Endothelial cell of umbilical vein (primary cell): ENCODE measurements at regions not wholly inside any gene's neighbourhood (a gene's known extent, or its start where the extent isn't known, plus 50 kb on each side); places are given as distances from the start of the nearest gene placed in this dataset.

Source experiments
- BruUV-seq: library from RNA; stranded (reverse); fragments of 400-500 nt; replicated peaks from 2 replicates; lab custom pipeline; 2021; lab: Mats Ljungman, UMichigan
- CTCF ChIA-PET: fragments of 300-600, 350-600 bp; sonication (Branson Sonifier 250); formaldehyde crosslinking; loops from one replicate; lab custom pipeline; 2021; ENCODE audit warnings: antibody characterized with exemption, inconsistent platforms; lab: Charles Lee
- POLR2A ChIA-PET: fragments of 300-600, 350-600 bp; sonication (Branson Sonifier 250); formaldehyde crosslinking; loops from one replicate; lab custom pipeline; 2021; ENCODE audit warnings: antibody characterized with exemption, inconsistent platforms; lab: Charles Lee
- DNase-seq: peaks from one replicate; pipeline ENCODE4 v3.0.0-alpha.2; 2011; ENCODE audit warnings: low read depth, low spot score
- FAIRE-seq: peaks from 2 replicates; lab custom pipeline; 2011; peaks lifted over from hg19 to GRCh38; lab: Jason Lieb, UNC
- H2AFZ ChIP-seq: 2 replicates; pipeline ENCODE4 v1.6.0; 2012; ENCODE audit warnings: low read depth, low read length, control low read depth, inconsistent platforms
- H3K27ac ChIP-seq: 2 replicates; pipeline ENCODE4 v1.5.1; 2011; ENCODE audit warnings: low read depth, mild to moderate bottlenecking, control low read depth, low read length, moderate library complexity; ENCODE audit not compliant: insufficient read depth
- H3K27me3 ChIP-seq, 2 experiments: 2 replicates each; pipeline versions ENCODE4 v1.6.0 to v1.6.1; 2011; ENCODE audit warnings: low read length in 2 of 2, mixed read lengths in 1 of 2; ENCODE audit not compliant: control insufficient read depth in 2 of 2, insufficient read depth in 2 of 2
- H3K36me3 ChIP-seq, 2 experiments: 2 replicates in 1 of 2; 3 replicates in 1 of 2; pipeline ENCODE4 v1.5.1; 2011; ENCODE audit warnings: low read length in 2 of 2, mild to moderate bottlenecking in 1 of 2, moderate library complexity in 1 of 2; ENCODE audit not compliant: control insufficient read depth in 2 of 2, insufficient read depth in 2 of 2; ENCODE audit errors: extremely low read depth in 1 of 2
- H3K4me1 ChIP-seq: 3 replicates; pipeline ENCODE4 v1.5.1; 2011; ENCODE audit warnings: mild to moderate bottlenecking, low read length; ENCODE audit not compliant: control insufficient read depth, insufficient read depth; ENCODE audit errors: extremely low read depth
- H3K4me2 ChIP-seq: 2 replicates; pipeline ENCODE4 v1.6.1; 2011; ENCODE audit warnings: low read length, control low read depth, mixed read lengths; ENCODE audit not compliant: insufficient read depth
- H3K4me3 ChIP-seq, 3 experiments: fragments of 200-600 bp in 1 of 3; sonication (generic), shearing (Covaris generic) in 1 of 3; replicated peaks in 1 of 3; 2 replicates each; pipeline ENCODE4 v1.5.1; 2011 to 2016; ENCODE audit warnings: control low read depth in 3 of 3, low read length in 3 of 3, mild to moderate bottlenecking in 2 of 3, inconsistent platforms in 1 of 3, low read depth in 1 of 3, moderate library complexity in 1 of 3; ENCODE audit not compliant: insufficient read depth in 1 of 3
- H3K79me2 ChIP-seq: 2 replicates; pipeline ENCODE4 v1.6.0; 2012; ENCODE audit warnings: low read length, inconsistent platforms; ENCODE audit not compliant: control insufficient read depth, insufficient read depth
- H3K9ac ChIP-seq: replicated peaks from 2 replicates; pipeline ENCODE3; 2011; ENCODE audit warnings: low read length, control low read depth; ENCODE audit not compliant: insufficient read depth; ENCODE audit errors: extremely low read depth
- H3K9me1 ChIP-seq: replicated peaks from 3 replicates; pipeline ENCODE4 v1.6.0; 2011; ENCODE audit warnings: mild to moderate bottlenecking, low read length; ENCODE audit not compliant: control insufficient read depth, insufficient read depth; ENCODE audit errors: extremely low read depth
- H3K9me3 ChIP-seq: replicated peaks from 2 replicates; pipeline ENCODE4 v1.5.1; 2012; ENCODE audit warnings: low read length, inconsistent platforms; ENCODE audit not compliant: control insufficient read depth, insufficient read depth
- H4K20me1 ChIP-seq: replicated peaks from 2 replicates; pipeline ENCODE3; 2011; ENCODE audit warnings: mild to moderate bottlenecking, low read length; ENCODE audit not compliant: control insufficient read depth, insufficient read depth; ENCODE audit errors: extremely low read depth
- CTCF ChIP-seq, 2 donors: IDR thresholded peaks; 1 replicate in 1 of 2; 2 replicates in 1 of 2; pipeline ENCODE4 v1.5.1; 2011; ENCODE audit warnings: low read length in 2 of 2, mild to moderate bottlenecking in 2 of 2, moderate library complexity in 2 of 2, control low read depth in 1 of 2, inconsistent platforms in 1 of 2, low read depth in 1 of 2; ENCODE audit not compliant: insufficient read depth in 1 of 2; ENCODE audit errors: extremely low read depth in 1 of 2
- FOS ChIP-seq: IDR thresholded peaks from 2 replicates; pipeline ENCODE4 v1.6.1; 2011; ENCODE audit warnings: mild to moderate bottlenecking, low read length, moderate library complexity, borderline replicate concordance; ENCODE audit not compliant: insufficient read depth
- GATA2 ChIP-seq: IDR thresholded peaks from 2 replicates; pipeline ENCODE4 v1.7.0; 2011; ENCODE audit warnings: low read depth, mild to moderate bottlenecking, moderate library complexity, mixed read lengths, low read length; ENCODE audit not compliant: insufficient read length, insufficient read depth
- JUN ChIP-seq: IDR thresholded peaks from 2 replicates; pipeline ENCODE4 v1.6.1; 2011; ENCODE audit warnings: borderline replicate concordance, low read depth; ENCODE audit not compliant: insufficient read length, insufficient read depth
- MYC ChIP-seq: IDR thresholded peaks from one replicate; pipeline ENCODE4 v1.6.1; 2011; ENCODE audit warnings: mild to moderate bottlenecking, low read depth, low read length
- POLR2A ChIP-seq: IDR thresholded peaks from 2 replicates; pipeline ENCODE4 v1.6.1; 2012; ENCODE audit warnings: low read depth, mild to moderate bottlenecking, control low read depth, low read length
- POLR2AphosphoS5 ChIP-seq: IDR thresholded peaks from 2 replicates; pipeline ENCODE4 v1.6.1; 2012; ENCODE audit warnings: low read depth, mild to moderate bottlenecking, control low read depth, low read length, moderate library complexity; ENCODE audit not compliant: insufficient read depth
- dilution Hi-C: fragments of 300-500 bp; cut with MboI; formaldehyde crosslinking; loops from one replicate; pipeline ENCODE4 v1.15.0; 2019; ENCODE audit warnings: low sequenced_read_pairs; ENCODE audit not compliant: extremely low pct_ligation_motif_present
- intact Hi-C: fragments of 100-400 bp; cut with micrococcal nuclease; formaldehyde crosslinking; loops from one replicate; pipeline ENCODE4 v1.10.0; 2022

GRCh38 chr2:143916781-143917180 lies 603.1 kb downstream of the ZEB2 start:
- FAIRE-seq = no peak
- no peak for TF ChIP-seq GATA2
- TF ChIP-seq CTCF (IDR thresholded peaks at IDR 0.05; ENCODE audit: extremely low read depth in 1 of 2, insufficient read depth in 1 of 2, low read depth in 1 of 2, low read length in 2 of 2) = no peak
- TF ChIP-seq JUN = no peak
- TF ChIP-seq POLR2AphosphoS5 = no peak
- no peak for TF ChIP-seq MYC
- TF ChIP-seq FOS = no peak
- TF ChIP-seq POLR2A = no peak
- POLR2A ChIA-PET = no interaction called here

More at GRCh38 chr2:143916781-143917180, 603.1 kb downstream of the ZEB2 start:
- no peaks in the 10 kb centered on the region for H3K4me1 ChIP-seq
- no peak overlapping the region for H3K4me3 ChIP-seq
- no peak for DNase-seq
- intact Hi-C loops = no loop called here
- no peaks in the 10 kb centered on the region for H3K36me3 ChIP-seq
- H3K79me2 ChIP-seq = no peaks in the 10 kb centered on the region
- H4K20me1 ChIP-seq = no peaks in the 10 kb centered on the region
- no peak overlapping the region for H3K9ac ChIP-seq
- BruUV-seq = no TSS peak
- dilution Hi-C loops = no loop called here
- H2AFZ ChIP-seq = no peak overlapping the region
- H3K9me3 ChIP-seq = no peaks in the 10 kb centered on the region
- H3K9me1 ChIP-seq = no peaks in the 10 kb centered on the region
- no peaks in the 10 kb centered on the region for H3K27me3 ChIP-seq
- H3K27ac ChIP-seq = no peak overlapping the region
- CTCF ChIA-PET = no interaction called here
- H3K4me2 ChIP-seq = no peak overlapping the region
